Smooth muscle cell (in vitro differentiated cells): ENCODE measurements at regions not wholly inside any gene's neighbourhood (a gene's known extent, or its start where the extent isn't known, plus 50 kb on each side); places are given as distances from the start of the nearest gene placed in this dataset.
"Not testable (repeated sequence)": the region's sequence is repeated elsewhere in the genome, so short reads cannot be mapped to it uniquely, and the experiment has no call there.

ENCODE experiments used
- DNase-seq: peaks from one replicate; lab custom pipeline; 2025; ENCODE audit not compliant: unreplicated experiment; lab: John Stamatoyannopoulos, UW
- H2AFZ ChIP-seq: fragments of 200-600 bp; sonication (generic); 2 replicates; pipeline ENCODE4 v1.6.0; 2016; ENCODE audit warnings: antibody characterized with exemption, low read depth, mild to moderate bottlenecking
- H3F3A ChIP-seq: fragments of 200-600 bp; sonication (generic); 2 replicates; pipeline ENCODE4 v1.6.0; 2017; ENCODE audit warnings: antibody characterized with exemption, low read depth
- H3K27ac ChIP-seq: fragments of 200-600 bp; sonication (generic); 2 replicates; pipeline ENCODE4 v1.5.1; 2016; ENCODE audit warnings: low read depth, mild to moderate bottlenecking
- H3K27me3 ChIP-seq: fragments of 200-600 bp; sonication (generic); 2 replicates; pipeline ENCODE4 v1.6.1; 2016; ENCODE audit warnings: low read depth, mild to moderate bottlenecking
- H3K36me3 ChIP-seq: fragments of 200-600 bp; sonication (generic); 2 replicates; pipeline ENCODE4 v1.5.1; 2016; ENCODE audit warnings: low read depth
- H3K4me1 ChIP-seq: fragments of 200-600 bp; sonication (generic); 2 replicates; pipeline ENCODE4 v1.5.1; 2016; ENCODE audit warnings: low read depth
- H3K4me2 ChIP-seq: fragments of 200-600 bp; sonication (generic); 2 replicates; pipeline ENCODE4 v1.6.0; 2016; ENCODE audit warnings: mild to moderate bottlenecking
- H3K4me3 ChIP-seq: fragments of 200-600 bp; sonication (generic); 2 replicates; pipeline ENCODE4 v1.5.1; 2016; ENCODE audit warnings: mild to moderate bottlenecking
- H3K79me2 ChIP-seq: fragments of 200-600 bp; sonication (generic); 2 replicates; pipeline ENCODE4 v1.6.0; 2016; ENCODE audit warnings: low read depth, mild to moderate bottlenecking
- H3K9ac ChIP-seq: fragments of 200-600 bp; sonication (generic); 2 replicates; pipeline ENCODE4 v1.6.0; 2016; ENCODE audit warnings: low read depth
- H3K9me3 ChIP-seq: fragments of 200-600 bp; sonication (generic); replicated peaks from 2 replicates; pipeline ENCODE4 v1.5.1; 2016; ENCODE audit warnings: low read depth
- H4K20me1 ChIP-seq: fragments of 200-600 bp; sonication (generic); 2 replicates; pipeline ENCODE4 v1.6.0; 2016; ENCODE audit warnings: low read depth
- CTCF ChIP-seq: fragments of 200-600 bp; sonication (generic); IDR thresholded peaks from 2 replicates; pipeline ENCODE4 v1.5.1; 2017; ENCODE audit warnings: borderline replicate concordance, mild to moderate bottlenecking, antibody characterized with exemption; ENCODE audit not compliant: insufficient read depth, poor library complexity, severe bottlenecking
- WGBS: methylation state at CpG from one replicate; pipeline ENCODE4 v1.1.7; 2016; ENCODE audit warnings: low lambda C conversion rate; 5-methylcytosine and 5-hydroxymethylcytosine counted together

GRCh38 chrX:63282077-63282476, 69.1 kb downstream of the SPIN4 start:
- Histone ChIP-seq H3K4me3 (no peak overlapping the region), H3K36me3 (no peaks in the 10 kb centered on the region), H3K9me3 (no peaks in the 10 kb centered on the region), H3K4me1 (no peaks in the 10 kb centered on the region), H3K79me2 (no peaks in the 10 kb centered on the region), H4K20me1 (no peaks in the 10 kb centered on the region), H3K27me3 (no peaks in the 10 kb centered on the region), H3F3A (no peaks in the 10 kb centered on the region), H2AFZ (no peak overlapping the region), H3K4me2 (no peak overlapping the region), H3K27ac (no peak overlapping the region), H3K9ac (no peak overlapping the region)
- no peak for TF ChIP-seq CTCF
- DNase-seq = no peak
- 65% methylated on average over 2 of the region's 2 CpGs for WGBS

- 71% methylated on average over 6 of the region's 6 CpGs for WGBS
Measured at GRCh38 chrX:63281465-63281864, 69.7 kb downstream of the SPIN4 start.

DNA sequence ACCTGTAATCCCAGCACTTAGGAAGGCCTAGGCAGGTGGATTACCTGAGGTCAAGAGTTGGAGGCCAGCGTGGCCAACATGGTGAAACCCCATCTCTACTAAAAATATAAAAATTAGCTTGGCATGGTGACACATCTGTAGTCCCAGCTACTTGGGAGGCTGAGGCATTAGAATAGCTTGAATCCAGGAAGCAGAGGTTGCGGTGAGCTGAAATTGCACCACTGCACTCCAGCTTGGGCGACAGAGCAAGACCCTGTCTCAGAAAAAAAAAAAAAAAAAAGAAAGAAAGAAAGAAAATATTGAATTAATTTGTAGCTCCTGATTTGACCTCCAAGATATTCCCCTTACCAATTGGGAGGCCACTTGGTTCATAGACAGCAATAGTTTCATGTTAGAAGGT, 73.7 kb downstream of the SPIN4 start:
- not testable (repeated sequence) for H3K9ac ChIP-seq, H3K9me3 ChIP-seq, H3K79me2 ChIP-seq, H3K4me1 ChIP-seq, H3K4me2 ChIP-seq, H3K27ac ChIP-seq, DNase-seq, H3K4me3 ChIP-seq, H4K20me1 ChIP-seq, H3K27me3 ChIP-seq, H3K36me3 ChIP-seq, H3F3A ChIP-seq, H2AFZ ChIP-seq
- WGBS = 84% methylated on average over 3 of the region's 3 CpGs

More at GRCh38 chrX:63281465-63281864, 69.7 kb downstream of the SPIN4 start:
- Histone ChIP-seq H3K4me3 (no peak overlapping the region), H3F3A (no peaks in the 10 kb centered on the region), H3K4me1 (no peaks in the 10 kb centered on the region), H3K9ac (no peak overlapping the region), H3K27me3 (no peaks in the 10 kb centered on the region), H4K20me1 (no peaks in the 10 kb centered on the region), H2AFZ (no peak overlapping the region), H3K4me2 (no peak overlapping the region), H3K9me3 (no peaks in the 10 kb centered on the region), H3K79me2 (no peaks in the 10 kb centered on the region), H3K27ac (no peak overlapping the region), H3K36me3 (no peaks in the 10 kb centered on the region)
- no peak for DNase-seq
- TF ChIP-seq CTCF = no peak

GRCh38 chrX:63275127-63275526, 76.0 kb downstream of the SPIN4 start:
- H3F3A ChIP-seq = no peaks in the 10 kb centered on the region
- H3K9me3 ChIP-seq = no peaks in the 10 kb centered on the region
- no peak overlapping the region for H2AFZ ChIP-seq
- DNase-seq = no peak
- 44% methylated on average over 2 of the region's 2 CpGs for WGBS
- no peak overlapping the region for H3K9ac ChIP-seq
- H3K79me2 ChIP-seq = no peaks in the 10 kb centered on the region
- no peak overlapping the region for H3K4me3 ChIP-seq
- H3K27ac ChIP-seq = no peak overlapping the region
- no peaks in the 10 kb centered on the region for H3K36me3 ChIP-seq
- TF ChIP-seq CTCF = peak; percentile 35
- no peaks in the 10 kb centered on the region for H3K27me3 ChIP-seq
- H3K4me1 ChIP-seq = no peaks in the 10 kb centered on the region
- H4K20me1 ChIP-seq = no peaks in the 10 kb centered on the region
- no peak overlapping the region for H3K4me2 ChIP-seq
